NB4 (cell line): ENCODE measurements at regions not wholly inside any gene's neighbourhood (a gene's known extent, or its start where the extent isn't known, plus 50 kb on each side); places are given as distances from the start of the nearest gene placed in this dataset.

Experiments used
- DNase-seq: peaks from one replicate; pipeline ENCODE4 v3.0.0; 2010; ENCODE audit warnings: low read depth
- H3K4me3 ChIP-seq: one replicate; pipeline ENCODE4 v1.5.1; 2011; ENCODE audit warnings: mild to moderate bottlenecking, low read depth, low read length, moderate library complexity
- CTCF ChIP-seq: IDR thresholded peaks from one replicate; pipeline ENCODE4 v1.5.1; 2012; ENCODE audit warnings: low read depth, low read length
- MYC ChIP-seq: IDR thresholded peaks from 2 replicates; pipeline ENCODE4 v1.6.1; 2011; ENCODE audit warnings: low read depth, low read length
- POLR2A ChIP-seq: IDR thresholded peaks from 2 replicates; pipeline ENCODE4 v1.6.1; 2011; ENCODE audit warnings: mild to moderate bottlenecking; ENCODE audit not compliant: insufficient read length; ENCODE audit errors: extremely low read depth
- TF ChIP-seq, protein P1 (sequence below): IDR thresholded peaks from 2 replicates; pipeline ENCODE4 v1.6.1; 2011; ENCODE audit warnings: low read depth, low read length

DNA sequence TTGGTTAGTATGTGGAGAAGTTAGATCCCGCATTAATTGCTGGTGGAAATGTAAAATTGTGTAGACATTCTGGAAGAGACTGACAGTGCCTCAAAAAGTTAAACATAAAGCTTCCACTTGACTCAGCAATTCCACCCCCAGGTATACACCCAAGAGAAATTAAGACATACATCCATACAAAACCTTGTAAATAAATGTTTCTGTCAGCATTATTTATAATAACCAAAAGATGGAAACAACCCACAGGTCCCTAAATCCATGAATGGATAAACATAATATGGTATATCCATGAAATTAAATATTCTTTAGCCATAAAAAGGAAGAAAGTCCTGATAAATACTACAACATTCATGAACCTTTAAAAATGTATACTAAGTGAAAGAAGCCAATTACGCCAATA lies 817.4 kb downstream of the NTRK3 start:
- DNase-seq: no peak
- no peak overlapping the region for H3K4me3 ChIP-seq
- TF ChIP-seq, protein P1, sequence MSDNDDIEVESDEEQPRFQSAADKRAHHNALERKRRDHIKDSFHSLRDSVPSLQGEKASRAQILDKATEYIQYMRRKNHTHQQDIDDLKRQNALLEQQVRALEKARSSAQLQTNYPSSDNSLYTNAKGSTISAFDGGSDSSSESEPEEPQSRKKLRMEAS: no peak
- TF ChIP-seq MYC: no peak
- no peak for TF ChIP-seq CTCF
- no peak for TF ChIP-seq POLR2A

- TF ChIP-seq, protein P1: no peak
- TF ChIP-seq CTCF: no peak
- TF ChIP-seq POLR2A: no peak
- TF ChIP-seq MYC: no peak
Measured at GRCh38 chr15:87433871-87434270, 822.7 kb downstream of the NTRK3 start.

GRCh38 chr15:87429754-87430153 lies 826.8 kb downstream of the NTRK3 start:
- H3K4me3 ChIP-seq: no peak overlapping the region
- DNase-seq: no peak
- TF ChIP-seq POLR2A (no peak), MYC (no peak), CTCF (no peak)
- TF ChIP-seq, protein P1: no peak

More at GRCh38 chr15:87433871-87434270, 822.7 kb downstream of the NTRK3 start:
- DNase-seq: no peak
- H3K4me3 ChIP-seq: no peak overlapping the region

DNA sequence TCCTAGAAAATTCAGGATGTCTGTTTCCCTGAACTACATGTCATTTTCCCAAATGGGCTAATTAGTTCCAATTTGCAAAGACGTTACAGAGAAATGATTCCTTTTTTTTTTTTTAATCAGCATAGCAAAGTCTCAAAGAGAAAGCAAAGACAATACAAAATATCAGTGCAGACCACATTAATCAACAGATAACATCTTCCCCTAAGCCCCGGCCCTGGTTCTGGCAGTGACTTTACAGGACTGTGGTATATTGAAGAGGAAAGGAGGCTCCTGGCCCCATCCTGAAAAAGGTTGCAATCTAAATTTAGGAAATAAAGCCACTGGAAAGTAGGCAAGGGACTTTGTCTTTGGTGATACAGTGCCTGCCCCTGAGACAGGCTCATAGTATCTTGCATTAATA lies 836.5 kb downstream of the NTRK3 start:
- H3K4me3 ChIP-seq: no peak overlapping the region
- DNase-seq: no peak
- TF ChIP-seq, protein P1: no peak
- TF ChIP-seq CTCF (no peak), POLR2A (no peak), MYC (no peak)

DNA sequence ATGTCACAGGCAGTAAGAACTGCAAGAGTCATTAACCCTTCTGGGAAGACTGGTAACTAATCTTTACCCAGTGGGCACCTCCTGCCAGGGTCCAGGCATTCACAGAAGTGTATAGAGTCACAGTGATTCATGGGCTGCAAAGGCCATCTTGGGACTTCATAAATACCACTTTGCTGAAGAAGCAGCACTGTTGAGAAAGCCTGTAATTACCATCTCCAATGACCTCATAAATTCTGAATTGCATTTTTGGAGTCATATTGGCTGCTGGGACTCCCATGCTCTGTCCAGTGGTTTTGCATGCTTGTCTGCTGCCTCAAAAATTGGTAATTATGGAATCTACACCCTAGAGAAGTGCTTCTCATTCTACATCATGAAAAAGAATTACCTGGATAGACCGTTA lies 837.2 kb downstream of the NTRK3 start:
- no peak overlapping the region for H3K4me3 ChIP-seq
- DNase-seq: no peak
- TF ChIP-seq MYC: no peak
- TF ChIP-seq CTCF: no peak
- TF ChIP-seq, protein P1: no peak
- no peak for TF ChIP-seq POLR2A

DNA sequence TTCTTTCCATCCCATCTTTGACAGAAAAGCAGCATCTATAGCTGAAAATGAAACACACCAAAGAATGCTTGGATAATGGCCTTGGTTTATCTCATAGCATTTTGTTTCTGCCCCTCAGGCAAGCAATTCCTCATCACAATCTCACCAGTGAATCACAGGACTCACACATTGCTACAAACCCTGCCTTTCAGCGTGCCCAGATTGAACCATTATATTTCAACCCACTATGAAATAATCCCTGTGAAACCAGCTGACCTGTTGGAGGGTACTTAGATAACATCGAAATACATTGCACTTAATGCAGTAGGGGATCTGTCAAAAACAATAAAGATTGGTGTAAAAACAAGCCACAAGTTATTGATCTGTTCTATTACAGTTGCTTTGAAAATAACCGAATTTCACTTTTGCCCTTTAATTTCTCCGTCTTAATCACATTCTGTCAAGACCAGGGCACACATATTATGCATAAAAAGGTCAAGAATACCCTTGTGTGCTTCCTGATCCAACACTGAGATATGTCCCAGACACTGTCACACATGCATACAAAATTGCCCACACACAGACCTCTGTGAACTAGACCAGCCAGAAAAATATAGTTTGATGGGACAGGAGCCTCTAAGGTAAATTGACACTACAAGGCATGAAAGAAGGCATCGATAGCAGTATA lies 839.8 kb downstream of the NTRK3 start:
- H3K4me3 ChIP-seq: no peak overlapping the region
- TF ChIP-seq POLR2A: no peak
- no peak for TF ChIP-seq CTCF
- TF ChIP-seq MYC: no peak
- TF ChIP-seq, protein P1: no peak
- DNase-seq: no peak
